K562 (cell line): ENCODE measurements at regions not wholly inside any gene's neighbourhood (a gene's known extent, or its start where the extent isn't known, plus 50 kb on each side); places are given as distances from the start of the nearest gene placed in this dataset.

Source experiments
- ATAC-seq: fragments of 200-7000 bp; cut with Tn5 transposase; 3 replicates; pipeline ENCODE4 v1.9.1; 2020; ENCODE audit warnings: moderate library complexity
- BruUV-seq: library from RNA; stranded (reverse); fragments of 400-500 nt; replicated peaks from 2 replicates; lab custom pipeline; 2021; lab: Mats Ljungman, UMichigan
- CTCF ChIA-PET: fragments of 300-600 bp; formaldehyde crosslinking; extraction: SDS; loops from one replicate; lab custom pipeline; 2021; ENCODE audit warnings: low intra/inter-chr PET ratio; lab: Yijun Ruan, JAX
- POLR2A ChIA-PET: fragments of 300-600, 350-650 bp; sonication (Branson Sonifier 250); formaldehyde crosslinking; extraction: SDS; loops from one replicate; lab custom pipeline; 2021; ENCODE audit warnings: antibody characterized with exemption, inconsistent platforms; lab: Yijun Ruan, JAX
- DNase-seq, 4 experiments: peaks; one replicate each; pipeline versions ENCODE4 v3.0.0 to v3.0.0-alpha.2; 2011 to 2018; ENCODE audit warnings: low spot score in 3 of 4, mixed read lengths in 3 of 4; ENCODE audit errors: extremely low read depth in 1 of 4
- FAIRE-seq: peaks from 2 replicates; lab custom pipeline; 2011; peaks lifted over from hg19 to GRCh38; lab: Jason Lieb, UNC
- H2AFZ ChIP-seq: 2 replicates; pipeline ENCODE4 v1.6.0; 2011; ENCODE audit warnings: low read depth, low read length, control low read depth, inconsistent platforms
- H3K27ac ChIP-seq: fragments of 200-600 bp; 3 replicates; pipeline ENCODE4 v1.8.0; 2011; ENCODE audit warnings: low read depth, mild to moderate bottlenecking, control low read depth, inconsistent platforms, low read length, moderate library complexity, mixed read lengths; ENCODE audit errors: extremely low read depth
- H3K27me3 ChIP-seq, 2 experiments: fragments of 300-600 bp in 1 of 2; 2 replicates in 1 of 2; 3 replicates in 1 of 2; pipeline versions ENCODE4 v1.6.0 to v1.8.0; 2011; ENCODE audit warnings: inconsistent platforms in 2 of 2, low read length in 2 of 2, mild to moderate bottlenecking in 1 of 2, mixed read lengths in 1 of 2, moderate library complexity in 1 of 2; ENCODE audit not compliant: control insufficient read depth in 2 of 2, insufficient read depth in 2 of 2
- H3K36me3 ChIP-seq: fragments of 300-600 bp; 3 replicates; pipeline ENCODE4 v1.8.0; 2011; ENCODE audit warnings: mild to moderate bottlenecking, low read length, inconsistent platforms; ENCODE audit not compliant: control insufficient read depth, insufficient read depth
- H3K4me1 ChIP-seq, 2 experiments: fragments of 200-600 bp in 1 of 2; replicated peaks in 1 of 2; 2 replicates in 1 of 2; 3 replicates in 1 of 2; pipeline versions ENCODE4 v1.5.1 to v1.8.0; 2011; ENCODE audit warnings: inconsistent platforms in 2 of 2, low read length in 2 of 2, mild to moderate bottlenecking in 1 of 2, mixed read lengths in 1 of 2, moderate library complexity in 1 of 2; ENCODE audit not compliant: control insufficient read depth in 2 of 2, insufficient read depth in 2 of 2
- H3K4me2 ChIP-seq: 2 replicates; pipeline ENCODE4 v1.6.1; 2011; ENCODE audit warnings: low read length, control low read depth, inconsistent platforms, mixed read lengths; ENCODE audit not compliant: insufficient read depth
- H3K4me3 ChIP-seq: fragments of 200-600 bp; sonication (generic), shearing (Covaris generic); 2 replicates; pipeline ENCODE4 v1.5.1; 2016; ENCODE audit warnings: control low read depth, inconsistent platforms
- H3K79me2 ChIP-seq: fragments of 200-600 bp; 3 replicates; pipeline ENCODE4 v1.8.0; 2011; ENCODE audit warnings: low read length, inconsistent platforms; ENCODE audit not compliant: control insufficient read depth, insufficient read depth
- H3K9ac ChIP-seq, 2 experiments: 2 replicates each; pipeline versions ENCODE4 v1.6.0 to v1.6.1; 2011; ENCODE audit warnings: low read depth in 2 of 2, low read length in 2 of 2, control low read depth in 1 of 2, inconsistent platforms in 1 of 2, mild to moderate bottlenecking in 1 of 2, mixed read lengths in 1 of 2; ENCODE audit not compliant: insufficient read depth in 1 of 2
- H3K9me1 ChIP-seq: one replicate; pipeline ENCODE4 v1.6.0; 2011; ENCODE audit warnings: inconsistent platforms, mild to moderate bottlenecking, low read length, moderate library complexity; ENCODE audit not compliant: control insufficient read depth, insufficient read depth
- H3K9me3 ChIP-seq: replicated peaks from 2 replicates; pipeline ENCODE4 v1.5.1; 2011; ENCODE audit warnings: low read depth, low read length, inconsistent platforms; ENCODE audit not compliant: control insufficient read depth, insufficient read depth
- H4K20me1 ChIP-seq: replicated peaks from 2 replicates; pipeline ENCODE4 v1.6.1; 2011; ENCODE audit warnings: low read length, inconsistent platforms, mixed read lengths; ENCODE audit not compliant: control insufficient read depth, insufficient read depth
- ARID4B ChIP-seq: sonication (generic); formaldehyde crosslinking; IDR thresholded peaks from 2 replicates; pipeline ENCODE4 v1.8.0; 2022; ENCODE audit warnings: mild to moderate bottlenecking, missing genetic modification reagents
- BDP1 ChIP-seq: IDR thresholded peaks from 3 replicates; pipeline ENCODE4 v1.6.1; 2011; ENCODE audit not compliant: insufficient read length, insufficient read depth
- CCNT2 ChIP-seq: IDR thresholded peaks from 2 replicates; pipeline ENCODE4 v1.6.1; 2011; ENCODE audit warnings: borderline replicate concordance, low read depth, mild to moderate bottlenecking, moderate library complexity, mixed read lengths, low read length; ENCODE audit not compliant: insufficient read length; ENCODE audit errors: extremely low read depth
- DIDO1 ChIP-seq: fragments of 450-650 bp; IDR thresholded peaks from 2 replicates; pipeline ENCODE4 v1.6.1; 2016; ENCODE audit warnings: low read depth, missing biosample characterization, missing genetic modification characterization
- ELK3 ChIP-seq: fragments of 450-650 bp; formaldehyde crosslinking; IDR thresholded peaks from 2 replicates; pipeline ENCODE4 v1.4.0; 2020; ENCODE audit warnings: mild to moderate bottlenecking
- KDM1A ChIP-seq, 2 experiments: fragments of 450-650 bp; IDR thresholded peaks; 2 replicates each; pipeline ENCODE4 v1.6.1; 2016; ENCODE audit warnings: mild to moderate bottlenecking in 2 of 2
- POLR2A ChIP-seq: fragments of 450-650 bp; conservative IDR thresholded peaks from 2 replicates; pipeline ENCODE4 v1.6.1; 2016
- RNF219 ChIP-seq: fragments of 250-450 bp; sonication (Bioruptor Pico); IDR thresholded peaks from 2 replicates; pipeline ENCODE4 v1.5.0; 2022; ENCODE audit warnings: mild to moderate bottlenecking
- SPI1 ChIP-seq: IDR thresholded peaks from 2 replicates; pipeline ENCODE4 v1.6.1; 2011; ENCODE audit warnings: low read depth, low read length, control low read depth, borderline replicate concordance
- SREBF2 ChIP-seq: sonication (generic); formaldehyde crosslinking; IDR thresholded peaks from 2 replicates; pipeline ENCODE4 v1.4.0; 2020; ENCODE audit warnings: mild to moderate bottlenecking, missing genetic modification reagents
- THAP7 ChIP-seq: fragments of 250-450 bp; sonication (Bioruptor Pico); IDR thresholded peaks from 2 replicates; pipeline ENCODE4 v1.5.0; 2021
- ZBTB33 ChIP-seq: sonication (generic); formaldehyde crosslinking; IDR thresholded peaks from 2 replicates; pipeline ENCODE4 v1.8.1; 2023; ENCODE audit warnings: mild to moderate bottlenecking, missing genetic modification reagents
- ZSCAN29 ChIP-seq: fragments of 450-650 bp; IDR thresholded peaks from 2 replicates; pipeline ENCODE4 v1.6.1; 2017
- in situ Hi-C: fragments of 300-500 bp; cut with MboI; formaldehyde crosslinking; loops from 4 replicates; pipeline ENCODE4 v1.15.0; 2018; ENCODE audit warnings: inconsistent platforms, mixed read lengths
- intact Hi-C: fragments of 100-400 bp; cut with micrococcal nuclease; formaldehyde crosslinking; loops from 2 replicates; pipeline ENCODE4 v1.14.2; 2022

- Histone ChIP-seq H3K9me1 (no peaks in the 10 kb centered on the region), H4K20me1 (no peaks in the 10 kb centered on the region), H3K4me1 (no peaks in the 10 kb centered on the region), H3K27ac (no peak overlapping the region), H3K79me2 (no peaks in the 10 kb centered on the region), H3K36me3 (no peaks in the 10 kb centered on the region), H3K9ac (no peak overlapping the region), H3K4me2 (no peak overlapping the region), H3K9me3 (0 out of 2 replicates have a peak, but pooled peaks cover 2% of the 10 kb centered on the region), H3K27me3 (no peaks in the 10 kb centered on the region), H2AFZ (no peak overlapping the region), H3K4me3 (no peak overlapping the region)
- POLR2A ChIA-PET: no interaction called here
- ATAC-seq: no peak
- CTCF ChIA-PET: no interaction called here
- no TSS peak for BruUV-seq
- intact Hi-C loops: no loop called here
- no peak for DNase-seq
- no peak for FAIRE-seq
- in situ Hi-C loops: no loop called here
- TF ChIP-seq SPI1: no peak
- TF ChIP-seq BDP1: no peak
- no peak for TF ChIP-seq POLR2A
- no peak for TF ChIP-seq CCNT2
- TF ChIP-seq KDM1A (IDR thresholded peaks at IDR 0.05): no peak
- no peak for TF ChIP-seq ELK3 (CRISPR knock-in tag)
- no peak for TF ChIP-seq ZSCAN29
- no peak for TF ChIP-seq ARID4B (CRISPR knock-in tag)
- TF ChIP-seq SREBF2: no peak
- no peak for TF ChIP-seq THAP7 (CRISPR knock-in tag)
- no peak for TF ChIP-seq DIDO1 (tag)
- TF ChIP-seq ZBTB33 (CRISPR knock-in tag): no peak
- no peak for TF ChIP-seq RNF219 (CRISPR knock-in tag)
Observed at GRCh38 chr6:126720304-126720703, 380.4 kb downstream of the CENPW start.
